Upper lobe of right lung (tissue), 1 donor: ENCODE measurements at regions not wholly inside any gene's neighbourhood (a gene's known extent, or its start where the extent isn't known, plus 50 kb on each side); places are given as distances from the start of the nearest gene placed in this dataset.
A peak's percentile ranks its signal among the peaks of the same experiment; 100 is the strongest.

Experiments
- ATAC-seq: fragments of 200-7000 bp; cut with Tn5 transposase; one replicate; pipeline ENCODE4 v1.9.1; 2020; ENCODE audit warnings: mild to moderate bottlenecking, moderate library complexity
- DNase-seq: peaks from one replicate; pipeline ENCODE4 v3.0.0-alpha.2; 2020
- H3K27ac ChIP-seq: fragments of 200-600 bp; one replicate; pipeline ENCODE4 v1.8.0; 2022
- H3K27me3 ChIP-seq: fragments of 200-600 bp; one replicate; pipeline ENCODE4 v1.8.0; 2022; ENCODE audit warnings: mild to moderate bottlenecking
- H3K36me3 ChIP-seq: fragments of 200-600 bp; one replicate; pipeline ENCODE4 v1.8.0; 2022
- H3K4me1 ChIP-seq: fragments of 200-600 bp; one replicate; pipeline ENCODE4 v1.8.0; 2022
- H3K4me3 ChIP-seq: fragments of 200-600 bp; one replicate; pipeline ENCODE4 v1.8.0; 2022; ENCODE audit warnings: mild to moderate bottlenecking
- H3K9me3 ChIP-seq: fragments of 200-600 bp; one replicate; pipeline ENCODE4 v1.8.0; 2022
- intact Hi-C: fragments of 100-400 bp; cut with DNase I; formaldehyde crosslinking; loops from one replicate; pipeline ENCODE4 v1.11.0; 2022
- TF ChIP-seq, protein P1 (sequence below): fragments of 200-600 bp; IDR thresholded peaks from one replicate; pipeline ENCODE4 v1.8.0; 2022; ENCODE audit warnings: antibody characterized with exemption
- donor health status: DM: no; HTN: yes; CAD: no; lungs with severe emphysema.

GRCh38 chr2:234788841-234789240 is 163.0 kb upstream of the SH3BP4 start:
- H3K27me3 ChIP-seq: no peaks in the 10 kb centered on the region
- intact Hi-C loops: no loop called here
- DNase-seq (no peak), ATAC-seq (no peak)
- no peaks in the 10 kb centered on the region for H3K36me3 ChIP-seq
- H3K9me3 ChIP-seq: no peaks in the 10 kb centered on the region
- H3K4me3 ChIP-seq: no peak overlapping the region
- no peaks in the 10 kb centered on the region for H3K4me1 ChIP-seq
- TF ChIP-seq, protein P1, sequence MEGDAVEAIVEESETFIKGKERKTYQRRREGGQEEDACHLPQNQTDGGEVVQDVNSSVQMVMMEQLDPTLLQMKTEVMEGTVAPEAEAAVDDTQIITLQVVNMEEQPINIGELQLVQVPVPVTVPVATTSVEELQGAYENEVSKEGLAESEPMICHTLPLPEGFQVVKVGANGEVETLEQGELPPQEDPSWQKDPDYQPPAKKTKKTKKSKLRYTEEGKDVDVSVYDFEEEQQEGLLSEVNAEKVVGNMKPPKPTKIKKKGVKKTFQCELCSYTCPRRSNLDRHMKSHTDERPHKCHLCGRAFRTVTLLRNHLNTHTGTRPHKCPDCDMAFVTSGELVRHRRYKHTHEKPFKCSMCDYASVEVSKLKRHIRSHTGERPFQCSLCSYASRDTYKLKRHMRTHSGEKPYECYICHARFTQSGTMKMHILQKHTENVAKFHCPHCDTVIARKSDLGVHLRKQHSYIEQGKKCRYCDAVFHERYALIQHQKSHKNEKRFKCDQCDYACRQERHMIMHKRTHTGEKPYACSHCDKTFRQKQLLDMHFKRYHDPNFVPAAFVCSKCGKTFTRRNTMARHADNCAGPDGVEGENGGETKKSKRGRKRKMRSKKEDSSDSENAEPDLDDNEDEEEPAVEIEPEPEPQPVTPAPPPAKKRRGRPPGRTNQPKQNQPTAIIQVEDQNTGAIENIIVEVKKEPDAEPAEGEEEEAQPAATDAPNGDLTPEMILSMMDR: no peak
- H3K27ac ChIP-seq: no peak overlapping the region

GRCh38 chr2:234788381-234788780 is 163.4 kb upstream of the SH3BP4 start:
- no peak for DNase-seq
- no peaks in the 10 kb centered on the region for H3K36me3 ChIP-seq
- TF ChIP-seq, protein P1: no peak

DNA sequence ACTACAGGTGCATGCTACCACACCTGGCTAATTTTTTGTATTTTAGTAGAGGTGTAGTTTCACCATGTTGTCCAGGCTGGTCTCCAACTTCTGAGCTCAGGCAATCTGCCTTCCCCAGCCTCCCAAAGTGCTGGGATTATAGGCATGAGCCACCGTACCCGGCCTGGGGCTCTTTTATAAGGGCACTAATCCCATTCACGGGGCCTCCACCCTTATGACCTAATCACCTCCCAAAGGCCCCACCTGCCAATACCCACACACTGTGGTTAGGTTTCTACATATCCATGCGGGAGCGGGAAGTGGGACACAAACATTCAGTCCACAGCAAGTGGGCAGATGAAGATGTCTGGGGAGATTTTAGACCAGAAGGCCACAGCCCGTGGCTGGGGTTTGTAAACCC is 164.7 kb upstream of the SH3BP4 start:
- ATAC-seq (no peak), DNase-seq (no peak)
- Histone ChIP-seq H3K27ac (no peak overlapping the region), H3K4me1 (no peaks in the 10 kb centered on the region), H3K4me3 (no peak overlapping the region), H3K36me3 (no peaks in the 10 kb centered on the region), H3K9me3 (no peaks in the 10 kb centered on the region), H3K27me3 (no peaks in the 10 kb centered on the region)
- intact Hi-C loops: no loop called here
- TF ChIP-seq, protein P1: no peak

More at GRCh38 chr2:234788381-234788780, 163.4 kb upstream of the SH3BP4 start:
- ATAC-seq: no peak
- no peaks in the 10 kb centered on the region for H3K9me3 ChIP-seq
- no peaks in the 10 kb centered on the region for H3K4me1 ChIP-seq
- no peaks in the 10 kb centered on the region for H3K27me3 ChIP-seq
- H3K27ac ChIP-seq: no peak overlapping the region
- no peak overlapping the region for H3K4me3 ChIP-seq
- intact Hi-C loops: no loop called here

GRCh38 chr2:234773764-234774409 is 177.9 kb upstream of the SH3BP4 start:
- no peaks in the 10 kb centered on the region for H3K27me3 ChIP-seq
- TF ChIP-seq, protein P1: no peak
- no peak overlapping the region for H3K4me3 ChIP-seq
- H3K36me3 ChIP-seq: no peaks in the 10 kb centered on the region
- peaks cover 6% of the 10 kb centered on the region for H3K4me1 ChIP-seq
- intact Hi-C loops: no loop called here
- H3K27ac ChIP-seq: no peak overlapping the region
- no peak for ATAC-seq
- DNase-seq: no peak
- no peaks in the 10 kb centered on the region for H3K9me3 ChIP-seq

GRCh38 chr2:234773129-234773528 is 178.7 kb upstream of the SH3BP4 start:
- ATAC-seq: no peak
- TF ChIP-seq, protein P1: no peak
- Histone ChIP-seq H3K4me3 (no peak overlapping the region), H3K27ac (no peak overlapping the region), H3K27me3 (no peaks in the 10 kb centered on the region), H3K9me3 (no peaks in the 10 kb centered on the region), H3K36me3 (no peaks in the 10 kb centered on the region), H3K4me1 (peaks cover 6% of the 10 kb centered on the region)
- no peak for DNase-seq
- intact Hi-C loops: no loop called here

DNA sequence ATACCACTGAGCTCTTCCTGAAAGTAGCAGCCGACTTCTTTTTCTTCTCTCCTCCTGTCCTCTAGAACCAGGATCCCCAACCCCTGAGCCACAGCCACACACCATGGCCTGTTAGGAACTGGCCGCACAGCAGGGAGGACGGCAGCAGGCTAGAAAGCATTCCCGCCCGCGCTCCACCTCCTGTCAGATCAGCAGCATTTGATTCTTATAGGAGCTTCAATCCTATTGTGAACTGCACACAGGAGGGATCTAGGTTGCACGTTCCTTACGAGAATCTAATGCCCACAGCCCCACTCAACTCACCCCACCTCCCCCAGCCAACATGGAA is 179.1 kb upstream of the SH3BP4 start:
- Histone ChIP-seq H3K27ac (no peak overlapping the region), H3K4me1 (peaks cover 6% of the 10 kb centered on the region), H3K9me3 (no peaks in the 10 kb centered on the region), H3K36me3 (no peaks in the 10 kb centered on the region), H3K27me3 (no peaks in the 10 kb centered on the region), H3K4me3 (no peak overlapping the region)
- TF ChIP-seq, protein P1: no peak
- DNase-seq (no peak), ATAC-seq (peak; percentile 21)
- intact Hi-C loops: no loop called here
